ENCODE measurements at regions not wholly inside any gene's neighbourhood (a gene's known extent, or its start where the extent isn't known, plus 50 kb on each side); places are given as distances from the start of the nearest gene placed in this dataset.

- no peak for TF ChIP-seq CTCF (IDR thresholded peaks at IDR 0.05)
- TF ChIP-seq POLR2A (IDR thresholded peaks at IDR 0.05) = no peak
- no peak for TF ChIP-seq POLR2AphosphoS5 (IDR thresholded peaks at IDR 0.05)
- no peak for TF ChIP-seq EP300 (IDR thresholded peaks at IDR 0.05)
Measured at GRCh38 chr10:123485341-123485960, 180.7 kb upstream of the GPR26 start.

Measured in sigmoid colon (tissue), 4 donors.